Pancreas (tissue), 10 donors: ENCODE measurements at regions not wholly inside any gene's neighbourhood (a gene's known extent, or its start where the extent isn't known, plus 50 kb on each side); places are given as distances from the start of the nearest gene placed in this dataset.

Source experiments
- ATAC-seq, 4 donors: fragments of 200-7000 bp; cut with Tn5 transposase; one replicate each; pipeline versions ENCODE4 v1.8.0 to v1.9.1; 2020; ENCODE audit warnings: mild to moderate bottlenecking in 4 of 4, moderate library complexity in 4 of 4
- DNase-seq, 6 donors: peaks; one replicate each; pipeline ENCODE4 v3.0.0-alpha.2; 2020
- FAIRE-seq: peaks from 2 replicates; lab custom pipeline; 2012; peaks lifted over from hg19 to GRCh38; lab: Jason Lieb, UNC
- H3K27ac ChIP-seq, 4 donors: fragments of 200-600 bp; sonication (generic); 1 replicate in 3 of 4; 2 replicates in 1 of 4; pipeline versions ENCODE4 v1.5.0 to v1.8.0; 2020
- H3K27me3 ChIP-seq, 4 donors: fragments of 200-600 bp; one replicate each; pipeline ENCODE4 v1.8.0; 2021
- H3K36me3 ChIP-seq, 3 donors: fragments of 200-600 bp; sonication (generic) in 1 of 3; one replicate each; pipeline versions ENCODE4 v1.5.0 to v1.8.0; 2020 to 2021
- H3K4me1 ChIP-seq, 3 donors: fragments of 200-600 bp; one replicate each; pipeline ENCODE4 v1.8.0; 2021
- H3K4me3 ChIP-seq, 4 donors: fragments of 200-600 bp; sonication (generic) in 2 of 4; one replicate each; pipeline versions ENCODE4 v1.5.0 to v1.8.0; 2020 to 2021
- H3K9me3 ChIP-seq, 4 donors: fragments of 200-600 bp; one replicate each; pipeline ENCODE4 v1.8.0; 2021
- CTCF ChIP-seq, 4 donors: fragments of 200-600 bp; sonication (generic) in 3 of 4; IDR thresholded peaks; one replicate each; pipeline versions ENCODE4 v1.5.0 to v1.8.0; 2021; ENCODE audit warnings: antibody characterized with exemption in 4 of 4
- WGBS, 2 donors: extraction: QIAGEN DNeasy Blood & Tissue Kit; methylation state at CpG; one replicate each; pipeline ENCODE4 v1.1.7; 2013; 5-methylcytosine and 5-hydroxymethylcytosine counted together
- intact Hi-C, 3 donors: fragments of 100-400 bp; cut with DNase I; formaldehyde crosslinking; loops; one replicate each; pipeline versions ENCODE4 v1.11.1 to v1.14.2; 2022
- donor health status: healthy with polysubstance abuse.
- donor health status: DM: no; HTN: no; CAD: no; lungs with moderate emphysema.
- donor health status: DM: no; HTN: no; CAD: no.
- donor health status: control.
- donor health status: control.
- donor health status: Bipolar disorder and iron deficiency.
- donor health status: DM: yes; HTN: yes; CAD: no.
- donor health status: DM: no; HTN: no; CAD: no.
- donor health status: DM: no; HTN: no; CAD: no.
- donor health status: DM: yes; HTN: yes; CAD: no.

GRCh38 chr9:13770956-13771355 lies 491.5 kb upstream of the MPDZ start:
- Histone ChIP-seq H3K4me1 (no peaks in the 10 kb centered on the region), H3K9me3 (no peaks in the 10 kb centered on the region), H3K4me3 (no peak overlapping the region), H3K27ac (no peak overlapping the region), H3K27me3 (no peaks in the 10 kb centered on the region), H3K36me3 (no peaks in the 10 kb centered on the region)
- intact Hi-C loops = no loop called here
- WGBS, 2 donors = 88 to 89% methylated on average over 3 of the region's 3 CpGs
- FAIRE-seq = no peak
- TF ChIP-seq CTCF (IDR thresholded peaks at IDR 0.05) = no peak
- no peak for DNase-seq
- no peak for ATAC-seq

DNA sequence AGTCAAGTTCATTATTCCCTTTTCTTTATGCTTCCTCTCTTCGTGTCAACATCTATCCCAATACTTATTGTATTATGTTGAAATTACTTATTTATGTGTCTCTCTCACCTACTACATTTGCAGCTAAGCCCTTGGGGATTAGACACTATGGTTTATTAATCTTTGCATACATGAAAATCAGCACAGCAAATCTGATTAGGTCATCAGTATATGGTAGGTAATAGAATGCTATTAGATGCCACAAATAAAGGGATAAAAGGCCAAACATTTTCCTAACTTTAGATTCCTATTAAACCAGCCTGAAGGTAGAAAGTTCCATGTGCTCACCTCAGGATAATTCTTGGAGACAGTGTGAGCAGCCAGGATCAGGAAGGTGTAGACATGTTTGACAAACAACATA lies 490.1 kb upstream of the MPDZ start:
- Histone ChIP-seq H3K4me1 (no peaks in the 10 kb centered on the region), H3K36me3 (no peaks in the 10 kb centered on the region), H3K27ac (no peak overlapping the region), H3K27me3 (no peaks in the 10 kb centered on the region), H3K4me3 (no peak overlapping the region), H3K9me3 (no peaks in the 10 kb centered on the region)
- FAIRE-seq (no peak), ATAC-seq (no peak), DNase-seq (no peak)
- WGBS, 2 donors = 56 to 71% methylated on average over 1 of the region's 1 CpG
- intact Hi-C loops = no loop called here
- TF ChIP-seq CTCF (IDR thresholded peaks at IDR 0.05) = no peak

DNA sequence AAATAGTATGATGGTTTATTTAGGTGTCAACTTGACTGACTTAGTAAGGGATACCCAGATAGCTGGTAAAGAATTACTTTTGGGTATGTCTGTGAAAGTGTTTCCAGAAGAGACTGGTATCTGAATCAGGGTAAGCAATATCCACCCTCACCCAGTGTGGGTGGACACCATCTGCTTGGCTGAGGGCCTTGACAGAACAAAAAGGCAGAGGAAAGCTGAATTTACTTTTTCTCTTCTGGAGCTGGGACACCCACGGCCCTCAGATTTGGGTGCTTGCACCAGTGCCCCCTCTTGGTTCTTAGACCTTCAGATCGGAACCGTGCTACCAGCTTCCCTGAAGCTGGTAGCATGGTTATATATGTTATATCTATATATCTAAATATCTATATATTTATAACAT lies 489.5 kb upstream of the MPDZ start:
- H3K27me3 ChIP-seq = no peaks in the 10 kb centered on the region
- no peaks in the 10 kb centered on the region for H3K36me3 ChIP-seq
- TF ChIP-seq CTCF (IDR thresholded peaks at IDR 0.05) = no peak
- no peak overlapping the region for H3K4me3 ChIP-seq
- H3K27ac ChIP-seq = no peak overlapping the region
- 87 to 93% methylated on average over 3 of the region's 3 CpGs for WGBS, 2 donors
- FAIRE-seq (no peak), ATAC-seq (no peak), DNase-seq (no peak)
- H3K9me3 ChIP-seq = no peaks in the 10 kb centered on the region
- intact Hi-C loops = no loop called here
- no peaks in the 10 kb centered on the region for H3K4me1 ChIP-seq

- FAIRE-seq = no peak
- 65 to 76% methylated on average over 3 of the region's 3 CpGs for whole genome bisulfite sequencing, 2 donors
These were observed 482.7 kb upstream of the MPDZ start for GRCh38 chr9:13762209-13762608.

DNA sequence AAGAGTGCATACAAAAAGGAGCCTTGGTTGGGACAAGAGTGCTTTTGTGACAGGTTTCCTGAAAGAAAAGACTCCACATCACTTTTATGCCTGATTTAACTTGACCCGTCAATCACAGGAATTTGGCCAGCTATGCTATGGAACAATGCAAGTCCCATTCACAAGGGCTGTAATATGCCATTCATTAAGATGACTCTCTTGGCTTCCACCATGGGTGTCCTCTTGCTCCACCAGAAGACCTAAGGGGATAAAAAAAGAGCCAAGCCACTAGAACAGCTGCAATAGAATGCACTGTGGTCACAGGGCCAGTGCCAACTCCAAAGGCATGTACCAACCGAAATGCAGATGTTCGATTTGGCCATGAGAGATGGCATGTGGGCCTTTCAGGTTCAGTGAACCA lies 480.1 kb upstream of the MPDZ start:
- Histone ChIP-seq H3K27ac (no peak overlapping the region), H3K36me3 (no peaks in the 10 kb centered on the region), H3K27me3 (no peaks in the 10 kb centered on the region), H3K4me3 (no peak overlapping the region), H3K9me3 (no peaks in the 10 kb centered on the region), H3K4me1 (no peaks in the 10 kb centered on the region)
- no peak for DNase-seq
- no peak for ATAC-seq
- no peak for FAIRE-seq
- WGBS, 2 donors = 83 to 96% methylated on average over 3 of the region's 3 CpGs
- intact Hi-C loops = no loop called here
- no peak for TF ChIP-seq CTCF (IDR thresholded peaks at IDR 0.05)

More at GRCh38 chr9:13762209-13762608, 482.7 kb upstream of the MPDZ start:
- no peaks in the 10 kb centered on the region for H3K27me3 ChIP-seq
- ATAC-seq (no peak), DNase-seq (no peak)
- intact Hi-C loops = no loop called here
- H3K27ac ChIP-seq = no peak overlapping the region
- no peaks in the 10 kb centered on the region for H3K4me1 ChIP-seq
- no peaks in the 10 kb centered on the region for H3K9me3 ChIP-seq
- H3K4me3 ChIP-seq = no peak overlapping the region
- no peak for TF ChIP-seq CTCF (IDR thresholded peaks at IDR 0.05)
- no peaks in the 10 kb centered on the region for H3K36me3 ChIP-seq
